Transverse colon (tissue), 3 donors: ENCODE measurements at regions not wholly inside any gene's neighbourhood (a gene's known extent, or its start where the extent isn't known, plus 50 kb on each side); places are given as distances from the start of the nearest gene placed in this dataset.

Experiments used
- EP300 ChIP-seq: sonication (generic); formaldehyde crosslinking; IDR thresholded peaks from one replicate; pipeline ENCODE4 v1.6.1; 2017; ENCODE audit warnings: antibody characterized with exemption, low read depth
- POLR2A ChIP-seq: fragments of 450-650 bp; IDR thresholded peaks from one replicate; pipeline ENCODE4 v1.6.1; 2016; ENCODE audit warnings: antibody characterized with exemption, mild to moderate bottlenecking, moderate library complexity
- TF ChIP-seq, protein P1 (sequence below), 5 experiments: fragments of 200-600 bp in 3 of 5; fragments of 450-650 bp in 2 of 5; sonication (generic) in 3 of 5; IDR thresholded peaks; 1 replicate in 2 of 5; 2 replicates in 3 of 5; pipeline ENCODE4 v1.5.1; 2016 to 2017; ENCODE audit warnings: antibody characterized with exemption in 5 of 5, inconsistent platforms in 3 of 5, mild to moderate bottlenecking in 2 of 5, moderate library complexity in 1 of 5

GRCh38 chr3:164375538-164375937, 702.8 kb downstream of the SI start:
- TF ChIP-seq, protein P1, sequence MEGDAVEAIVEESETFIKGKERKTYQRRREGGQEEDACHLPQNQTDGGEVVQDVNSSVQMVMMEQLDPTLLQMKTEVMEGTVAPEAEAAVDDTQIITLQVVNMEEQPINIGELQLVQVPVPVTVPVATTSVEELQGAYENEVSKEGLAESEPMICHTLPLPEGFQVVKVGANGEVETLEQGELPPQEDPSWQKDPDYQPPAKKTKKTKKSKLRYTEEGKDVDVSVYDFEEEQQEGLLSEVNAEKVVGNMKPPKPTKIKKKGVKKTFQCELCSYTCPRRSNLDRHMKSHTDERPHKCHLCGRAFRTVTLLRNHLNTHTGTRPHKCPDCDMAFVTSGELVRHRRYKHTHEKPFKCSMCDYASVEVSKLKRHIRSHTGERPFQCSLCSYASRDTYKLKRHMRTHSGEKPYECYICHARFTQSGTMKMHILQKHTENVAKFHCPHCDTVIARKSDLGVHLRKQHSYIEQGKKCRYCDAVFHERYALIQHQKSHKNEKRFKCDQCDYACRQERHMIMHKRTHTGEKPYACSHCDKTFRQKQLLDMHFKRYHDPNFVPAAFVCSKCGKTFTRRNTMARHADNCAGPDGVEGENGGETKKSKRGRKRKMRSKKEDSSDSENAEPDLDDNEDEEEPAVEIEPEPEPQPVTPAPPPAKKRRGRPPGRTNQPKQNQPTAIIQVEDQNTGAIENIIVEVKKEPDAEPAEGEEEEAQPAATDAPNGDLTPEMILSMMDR (IDR thresholded peaks at IDR 0.05) = no peak
- TF ChIP-seq POLR2A = no peak
- TF ChIP-seq EP300 = no peak
